Skeletal muscle tissue (tissue), 3 donors: ENCODE measurements at regions not wholly inside any gene's neighbourhood (a gene's known extent, or its start where the extent isn't known, plus 50 kb on each side); places are given as distances from the start of the nearest gene placed in this dataset.

Source experiments
- H3K27ac ChIP-seq: one replicate; pipeline ENCODE4 v1.7.0; 2013; ENCODE audit warnings: mild to moderate bottlenecking, low read depth, low read length, inconsistent platforms
- H3K27me3 ChIP-seq, 3 donors: one replicate each; pipeline ENCODE4 v1.7.0; 2013; ENCODE audit warnings: low read length in 3 of 3; ENCODE audit not compliant: control insufficient read depth in 3 of 3, insufficient read depth in 3 of 3
- H3K36me3 ChIP-seq, 3 donors: one replicate each; pipeline ENCODE4 v1.7.0; 2013; ENCODE audit warnings: low read length in 3 of 3; ENCODE audit not compliant: control insufficient read depth in 3 of 3, insufficient read depth in 3 of 3
- H3K4me1 ChIP-seq, 3 donors: one replicate each; pipeline ENCODE4 v1.7.0; 2013; ENCODE audit warnings: low read length in 3 of 3, mild to moderate bottlenecking in 3 of 3; ENCODE audit not compliant: control insufficient read depth in 3 of 3, insufficient read depth in 3 of 3
- H3K4me3 ChIP-seq, 3 donors: one replicate each; pipeline ENCODE4 v1.7.0; 2013; ENCODE audit warnings: low read length in 3 of 3
- H3K9ac ChIP-seq, 3 donors: one replicate each; pipeline ENCODE4 v1.7.0; 2013; ENCODE audit warnings: low read length in 3 of 3, mild to moderate bottlenecking in 3 of 3, moderate library complexity in 2 of 3, low read depth in 1 of 3
- H3K9me3 ChIP-seq, 3 donors: one replicate each; pipeline ENCODE4 v1.7.0; 2013; ENCODE audit warnings: low read length in 3 of 3; ENCODE audit not compliant: control insufficient read depth in 3 of 3
- donor health status: Osteomylitis.

GRCh38 chr11:109885006-109885405 is 208.2 kb upstream of the ZC3H12C start:
- no peaks in the 10 kb centered on the region for H3K9me3 ChIP-seq
- H3K27me3 ChIP-seq: no peaks in the 10 kb centered on the region
- no peaks in the 10 kb centered on the region for H3K4me1 ChIP-seq
- H3K9ac ChIP-seq: no peak overlapping the region
- H3K36me3 ChIP-seq: no peaks in the 10 kb centered on the region
- H3K4me3 ChIP-seq: no peak overlapping the region
- no peak overlapping the region for H3K27ac ChIP-seq

DNA sequence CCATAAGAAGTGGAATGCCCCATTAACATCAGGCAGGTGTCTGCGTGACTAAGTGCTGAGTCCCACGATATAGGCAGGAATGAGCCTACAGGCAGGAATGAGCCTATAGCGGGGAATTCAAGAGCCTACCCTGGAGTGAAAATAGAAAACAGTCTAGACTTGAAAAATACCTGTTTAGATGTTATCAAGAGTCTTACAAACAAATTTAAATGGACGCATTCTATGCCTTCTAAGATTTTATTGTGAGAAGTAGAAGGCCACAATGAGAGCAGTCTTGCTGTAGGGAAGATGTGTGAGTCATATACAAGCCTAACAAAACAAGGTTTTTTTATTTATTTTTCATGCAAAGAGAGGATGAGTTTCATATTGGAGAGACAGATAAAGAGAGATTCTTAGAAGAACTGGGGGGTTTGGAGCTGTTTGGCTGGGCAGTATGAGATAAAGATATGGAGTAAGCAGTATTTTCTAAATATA is 200.8 kb upstream of the ZC3H12C start:
- Histone ChIP-seq H3K9ac (no peak overlapping the region), H3K27me3 (no peaks in the 10 kb centered on the region), H3K27ac (no peak overlapping the region), H3K9me3 (no peaks in the 10 kb centered on the region), H3K4me1 (no peaks in the 10 kb centered on the region), H3K4me3 (no peak overlapping the region), H3K36me3 (no peaks in the 10 kb centered on the region)

DNA sequence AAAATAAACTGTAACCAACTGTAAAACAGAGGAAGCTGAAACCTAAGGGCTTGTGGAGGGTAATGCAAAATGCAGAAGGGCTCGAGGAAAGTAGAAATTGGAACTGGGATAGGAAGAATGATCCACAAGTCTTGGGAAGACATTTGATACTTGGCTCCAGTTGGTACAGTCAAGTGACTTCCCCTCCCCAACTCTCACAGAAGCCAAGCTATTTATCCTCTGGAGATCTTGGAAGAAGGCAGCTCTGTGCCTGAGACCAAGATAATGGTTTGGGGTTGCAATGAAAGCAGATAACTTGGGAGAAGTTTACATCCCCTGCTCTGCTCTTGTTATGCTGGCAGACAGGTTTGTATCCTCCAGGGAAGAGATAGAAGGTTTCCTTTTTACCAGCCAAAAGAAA is 198.9 kb upstream of the ZC3H12C start:
- Histone ChIP-seq H3K27ac (no peak overlapping the region), H3K9ac (no peak overlapping the region), H3K4me1 (no peaks in the 10 kb centered on the region), H3K9me3 (no peaks in the 10 kb centered on the region), H3K27me3 (no peaks in the 10 kb centered on the region), H3K36me3 (no peaks in the 10 kb centered on the region), H3K4me3 (no peak overlapping the region)

- Histone ChIP-seq H3K27me3 (no peaks in the 10 kb centered on the region), H3K27ac (no peak overlapping the region), H3K9ac (no peak overlapping the region), H3K9me3 (no peaks in the 10 kb centered on the region), H3K36me3 (no peaks in the 10 kb centered on the region), H3K4me3 (no peak overlapping the region), H3K4me1 (no peaks in the 10 kb centered on the region)
These were observed 194.6 kb upstream of the ZC3H12C start for GRCh38 chr11:109898592-109898991.

GRCh38 chr11:109902764-109903433 is 190.3 kb upstream of the ZC3H12C start:
- Histone ChIP-seq H3K9ac (no peak overlapping the region), H3K36me3 (no peaks in the 10 kb centered on the region), H3K4me1 (no peaks in the 10 kb centered on the region), H3K27ac (no peak overlapping the region), H3K9me3 (no peaks in the 10 kb centered on the region), H3K4me3 (no peak overlapping the region), H3K27me3 (no peaks in the 10 kb centered on the region)

DNA sequence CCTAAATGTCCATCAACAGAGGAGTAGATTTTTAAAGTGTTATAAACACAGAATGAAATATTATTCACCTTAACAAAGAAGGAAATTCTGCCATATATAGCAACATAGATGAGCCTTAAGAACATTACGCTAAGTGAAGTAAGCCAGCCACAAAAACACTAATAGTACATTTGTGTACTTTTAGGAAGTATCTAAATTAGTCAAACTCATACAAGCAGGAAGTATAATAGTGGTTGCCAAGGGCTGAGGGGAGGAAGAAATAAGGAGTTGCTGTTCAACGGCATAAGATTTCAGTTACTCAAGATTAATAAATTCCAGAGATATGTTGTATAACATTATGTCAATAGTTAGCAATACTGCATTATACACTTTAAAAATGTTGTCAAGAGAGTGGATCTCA is 181.7 kb upstream of the ZC3H12C start:
- H3K4me3 ChIP-seq: no peak overlapping the region
- H3K4me1 ChIP-seq: peaks cover 0 to 7% (median 6%) of the 10 kb centered on the region in 3 donors
- H3K9ac ChIP-seq: no peak overlapping the region
- no peaks in the 10 kb centered on the region for H3K9me3 ChIP-seq
- H3K27ac ChIP-seq: no peak overlapping the region
- no peaks in the 10 kb centered on the region for H3K36me3 ChIP-seq
- H3K27me3 ChIP-seq: no peaks in the 10 kb centered on the region

GRCh38 chr11:109914038-109914437 is 179.2 kb upstream of the ZC3H12C start:
- no peak overlapping the region for H3K27ac ChIP-seq
- no peak overlapping the region for H3K9ac ChIP-seq
- H3K4me1 ChIP-seq: peaks cover 0 to 7% (median 6%) of the 10 kb centered on the region in 3 donors
- H3K36me3 ChIP-seq: no peaks in the 10 kb centered on the region
- no peaks in the 10 kb centered on the region for H3K9me3 ChIP-seq
- H3K4me3 ChIP-seq: no peak overlapping the region
- no peaks in the 10 kb centered on the region for H3K27me3 ChIP-seq

DNA sequence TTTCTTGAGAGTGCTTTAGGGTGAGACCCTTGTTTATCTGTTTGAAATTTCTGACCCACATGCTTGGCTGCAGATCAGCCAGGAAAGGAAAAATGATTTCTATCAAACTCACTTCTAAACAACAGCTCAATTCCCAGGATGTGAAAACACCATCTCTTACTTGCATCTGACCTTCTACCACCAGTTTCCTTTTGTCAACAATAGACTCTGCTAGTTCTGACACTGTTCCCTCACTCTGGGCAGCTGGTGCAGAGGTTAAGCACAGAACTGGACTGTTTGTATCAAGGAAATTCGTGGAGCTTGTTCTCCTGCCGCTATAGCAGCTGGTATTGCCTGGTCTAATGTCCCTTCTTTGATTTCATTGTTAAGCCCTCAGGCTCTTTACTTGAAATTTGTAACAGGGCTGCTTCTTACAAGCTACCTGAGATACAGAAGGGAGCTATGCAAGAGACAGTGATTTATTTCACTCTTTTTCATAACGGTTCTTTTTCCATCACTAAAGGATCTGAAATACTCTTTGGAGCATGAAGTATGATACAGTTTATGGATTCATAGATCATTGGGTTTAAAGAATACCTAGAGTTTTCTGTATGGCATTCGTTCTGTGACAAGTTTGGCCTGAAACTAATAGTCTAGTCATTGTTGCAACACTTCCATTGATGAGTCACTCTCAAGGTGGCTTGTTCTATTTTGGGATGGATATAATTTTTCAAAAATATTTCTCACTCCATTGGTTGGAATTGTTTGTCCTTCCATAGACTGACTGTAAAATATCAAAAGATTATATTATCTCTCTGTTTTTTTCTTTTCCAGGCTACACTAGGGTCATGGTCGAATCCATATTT is 178.2 kb upstream of the ZC3H12C start:
- H3K27ac ChIP-seq: peak overlapping the region; percentile 80
- peak overlapping the region in 1 of 3 donors; percentile 10 for H3K9ac ChIP-seq

DNA sequence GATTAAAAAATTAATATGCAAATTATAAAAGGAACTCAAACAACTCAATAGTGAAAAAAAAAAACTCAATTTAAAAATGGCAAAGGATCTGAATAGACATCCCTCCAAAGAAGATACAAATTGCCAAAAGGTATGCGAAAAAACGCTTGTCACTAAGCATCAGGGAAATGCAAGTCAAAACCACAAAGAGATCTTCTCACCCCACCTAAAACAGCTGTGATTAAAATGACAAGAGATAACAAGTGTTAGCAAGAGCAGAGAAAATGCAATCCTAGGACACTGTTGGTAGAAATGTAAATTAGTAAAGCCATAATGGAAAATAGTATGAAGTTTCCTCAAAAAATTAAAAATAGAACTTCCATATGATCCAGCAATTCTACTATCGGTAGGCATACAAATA is 166.3 kb upstream of the ZC3H12C start:
- Histone ChIP-seq H3K9me3 (no peaks in the 10 kb centered on the region), H3K4me3 (no peak overlapping the region), H3K9ac (no peak overlapping the region), H3K27ac (no peak overlapping the region), H3K4me1 (no peaks in the 10 kb centered on the region), H3K27me3 (no peaks in the 10 kb centered on the region), H3K36me3 (no peaks in the 10 kb centered on the region)

More for the DNA sequence above, 178.2 kb upstream of the ZC3H12C start:
- Histone ChIP-seq H3K9me3 (no peaks in the 10 kb centered on the region), H3K36me3 (no peaks in the 10 kb centered on the region), H3K4me3 (no peak overlapping the region), H3K4me1 (peaks cover 0 to 7% (median 6%) of the 10 kb centered on the region in 3 donors), H3K27me3 (no peaks in the 10 kb centered on the region)

DNA sequence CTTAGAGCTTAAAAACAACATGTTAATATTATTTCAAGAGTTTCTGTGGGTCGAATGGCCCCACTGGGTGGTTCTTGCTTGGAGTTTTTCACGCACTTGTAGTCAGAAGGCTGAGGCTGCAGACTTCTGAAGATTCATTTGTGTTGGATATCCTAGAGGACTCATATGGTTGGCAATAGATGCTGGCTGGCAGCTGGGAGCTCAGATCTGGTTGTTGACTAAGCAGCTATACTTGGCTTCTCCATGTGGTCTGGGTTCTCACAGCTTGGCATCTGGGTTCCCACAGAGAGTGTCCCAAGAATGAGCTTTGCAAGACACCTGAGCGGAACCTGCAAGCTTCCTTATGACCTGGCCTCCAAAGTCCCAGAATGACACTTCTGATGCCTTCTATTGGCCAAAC is 163.9 kb upstream of the ZC3H12C start:
- Histone ChIP-seq H3K27me3 (no peaks in the 10 kb centered on the region), H3K9ac (no peak overlapping the region), H3K36me3 (no peaks in the 10 kb centered on the region), H3K4me1 (no peaks in the 10 kb centered on the region), H3K27ac (no peak overlapping the region), H3K4me3 (no peak overlapping the region), H3K9me3 (no peaks in the 10 kb centered on the region)
